ENCODE measurements at regions not wholly inside any gene's neighbourhood (a gene's known extent, or its start where the extent isn't known, plus 50 kb on each side); places are given as distances from the start of the nearest gene placed in this dataset.

DNA sequence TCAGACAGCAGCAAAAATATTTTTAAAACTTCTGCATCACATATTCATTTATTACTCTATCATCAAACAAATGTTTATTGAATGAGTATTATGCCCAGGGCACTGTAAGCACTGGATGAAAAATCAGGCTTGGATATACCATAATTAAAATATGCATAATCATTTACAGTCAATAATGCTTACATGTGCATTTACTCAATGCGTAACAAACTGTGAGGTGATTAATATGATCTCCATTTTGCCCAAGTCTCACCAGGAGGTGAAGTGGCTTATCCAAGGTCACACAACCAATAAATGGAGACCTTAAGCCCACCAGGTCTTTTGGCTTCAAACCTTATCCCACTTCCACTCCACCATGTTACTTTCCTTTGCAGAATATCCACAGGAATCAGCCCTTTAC, 117.3 kb upstream of the SLC24A5 start:
- Histone ChIP-seq H3K27ac (ENCODE audit: low read depth) (no peak overlapping the region), H3K36me3 (ENCODE audit: insufficient read depth) (no peaks in the 10 kb centered on the region), H3K4me1 (ENCODE audit: insufficient read depth) (no peaks in the 10 kb centered on the region), H3K4me3 (ENCODE audit: low read depth, low read length) (no peak overlapping the region)
- no peak for DNase-seq (ENCODE audit: extremely low spot score)
- WGBS = 96% methylated on average over 1 of the region's 1 CpG

DNA sequence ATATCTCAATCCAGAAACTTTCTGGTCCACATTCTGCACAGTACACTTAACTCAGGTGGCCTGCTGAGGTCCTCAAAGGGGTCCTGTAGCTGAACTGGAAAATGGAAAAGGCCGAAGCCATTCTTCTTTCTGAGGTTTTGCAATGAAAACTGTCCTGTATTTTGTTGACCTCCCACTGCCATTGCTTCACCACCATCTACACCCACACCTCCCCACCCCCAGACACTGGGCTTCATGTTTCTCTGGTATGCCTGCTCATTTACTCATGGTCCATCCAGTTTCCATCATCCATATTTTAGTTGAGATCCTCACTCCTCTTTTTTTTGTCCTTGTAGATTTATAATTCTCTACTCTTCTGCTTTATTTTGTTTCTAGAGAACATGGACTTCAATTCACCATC, 115.7 kb upstream of the SLC24A5 start:
- Histone ChIP-seq H3K4me3 (ENCODE audit: low read depth, low read length) (no peak overlapping the region), H3K4me1 (ENCODE audit: insufficient read depth) (no peaks in the 10 kb centered on the region), H3K36me3 (ENCODE audit: insufficient read depth) (no peaks in the 10 kb centered on the region), H3K27ac (ENCODE audit: low read depth) (no peak overlapping the region)
- no peak for DNase-seq (ENCODE audit: extremely low spot score)
- 100% methylated on average over 1 of the region's 1 CpG for WGBS

- peak; percentile 20 for DNase-seq (ENCODE audit: extremely low spot score)
- 73% methylated on average over 7 of the region's 7 CpGs for WGBS
- Histone ChIP-seq H3K36me3 (ENCODE audit: insufficient read depth) (no peaks in the 10 kb centered on the region), H3K27ac (ENCODE audit: low read depth) (no peak overlapping the region), H3K4me1 (ENCODE audit: insufficient read depth) (no peaks in the 10 kb centered on the region), H3K4me3 (ENCODE audit: low read depth, low read length) (no peak overlapping the region)
Measured at GRCh38 chr15:48006031-48006511, 114.7 kb upstream of the SLC24A5 start.

DNA sequence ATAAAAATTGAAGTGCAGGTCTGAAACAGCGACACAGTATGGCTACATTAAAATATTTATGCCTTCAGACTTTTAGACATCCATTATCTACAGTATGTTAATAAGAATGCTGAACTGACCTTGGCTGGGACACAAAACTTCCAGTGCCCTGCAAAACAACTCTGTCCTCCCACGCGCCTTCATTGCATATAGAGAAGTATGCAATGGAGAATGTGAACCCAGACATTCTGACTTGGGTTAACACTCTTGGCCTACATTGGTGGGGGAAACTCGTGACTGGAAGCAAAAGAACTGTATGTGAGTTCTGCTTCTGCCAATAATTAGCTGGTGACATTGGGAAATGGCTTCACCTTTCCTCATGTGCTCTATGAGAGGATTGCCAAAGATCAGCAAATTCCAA, 110.5 kb upstream of the SLC24A5 start:
- DNase-seq (ENCODE audit: extremely low spot score) = no peak
- Histone ChIP-seq H3K4me3 (ENCODE audit: low read depth, low read length) (no peak overlapping the region), H3K27ac (ENCODE audit: low read depth) (no peak overlapping the region), H3K36me3 (ENCODE audit: insufficient read depth) (no peaks in the 10 kb centered on the region), H3K4me1 (ENCODE audit: insufficient read depth) (no peaks in the 10 kb centered on the region)
- WGBS = 81% methylated on average over 4 of the region's 4 CpGs

DNA sequence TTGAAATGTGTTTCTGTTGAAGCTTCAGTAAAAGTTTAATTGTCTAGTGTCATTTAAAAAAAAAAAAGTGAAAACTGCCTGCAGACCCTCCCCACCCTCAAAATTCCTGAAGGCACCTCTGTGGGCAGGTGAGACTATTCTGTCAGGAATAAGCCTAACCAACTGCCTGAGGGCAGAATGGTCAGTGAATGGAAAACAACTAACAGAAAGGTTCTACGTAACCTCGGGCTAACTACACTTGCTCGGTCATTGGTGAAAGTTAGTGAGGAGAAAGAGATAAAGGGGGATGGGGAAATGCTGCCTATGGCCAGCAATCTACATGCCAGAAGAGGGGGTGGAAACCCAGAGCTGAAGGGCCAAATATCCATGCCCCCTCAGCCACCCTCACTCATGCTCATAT, 108.6 kb upstream of the SLC24A5 start:
- DNase-seq (ENCODE audit: extremely low spot score) = no peak
- H3K4me3 ChIP-seq (ENCODE audit: low read depth, low read length) = no peak overlapping the region
- WGBS = 85% methylated on average over 3 of the region's 3 CpGs
- no peaks in the 10 kb centered on the region for H3K4me1 ChIP-seq (ENCODE audit: insufficient read depth)
- no peaks in the 10 kb centered on the region for H3K36me3 ChIP-seq (ENCODE audit: insufficient read depth)
- H3K27ac ChIP-seq (ENCODE audit: low read depth) = no peak overlapping the region

DNA sequence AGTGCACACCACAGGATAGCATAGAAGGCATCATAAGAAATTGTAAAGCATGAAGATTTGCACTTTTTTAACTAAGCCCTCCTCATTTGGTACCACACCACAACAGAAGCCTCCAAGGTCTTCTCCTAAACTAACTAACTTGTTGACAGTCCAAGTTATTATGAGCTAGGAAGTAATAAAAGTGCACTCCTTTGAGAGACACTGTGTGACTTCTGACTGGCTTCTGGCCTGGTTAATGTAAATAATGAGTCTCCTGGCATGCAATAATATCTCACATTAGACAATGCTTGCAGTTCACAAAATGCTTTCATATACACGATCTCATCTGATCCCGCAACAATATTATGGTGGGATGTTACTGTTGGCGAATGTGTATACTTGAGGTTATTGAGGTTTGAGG, 103.9 kb upstream of the SLC24A5 start:
- no peak for DNase-seq (ENCODE audit: extremely low spot score)
- no peak overlapping the region for H3K4me3 ChIP-seq (ENCODE audit: low read depth, low read length)
- 73% methylated on average over 3 of the region's 3 CpGs for WGBS
- H3K36me3 ChIP-seq (ENCODE audit: insufficient read depth) = no peaks in the 10 kb centered on the region
- no peak overlapping the region for H3K27ac ChIP-seq (ENCODE audit: low read depth)
- no peaks in the 10 kb centered on the region for H3K4me1 ChIP-seq (ENCODE audit: insufficient read depth)

DNA sequence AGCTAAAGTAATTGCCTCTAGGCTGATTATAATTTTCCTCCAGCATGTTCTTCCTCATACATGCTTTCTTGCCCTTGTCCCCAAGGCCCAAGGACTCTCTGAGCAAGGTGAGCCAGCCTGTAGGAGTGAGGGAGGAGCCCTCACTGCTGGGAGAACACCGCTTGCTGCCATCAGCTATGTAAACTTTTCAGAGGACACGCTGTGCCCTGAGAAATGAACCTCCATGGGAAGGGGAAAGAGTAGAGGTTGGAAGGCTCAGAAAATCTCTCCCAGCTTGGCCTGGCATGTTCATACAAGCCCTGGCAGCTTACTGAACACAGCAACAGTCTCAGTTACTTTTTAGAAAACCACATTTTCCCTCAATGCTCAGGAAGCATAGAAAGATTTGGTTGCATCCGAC, 103.0 kb upstream of the SLC24A5 start:
- H3K36me3 ChIP-seq (ENCODE audit: insufficient read depth) = no peaks in the 10 kb centered on the region
- 79% methylated on average over 3 of the region's 3 CpGs for WGBS
- no peak for DNase-seq (ENCODE audit: extremely low spot score)
- H3K4me3 ChIP-seq (ENCODE audit: low read depth, low read length) = no peak overlapping the region
- no peaks in the 10 kb centered on the region for H3K4me1 ChIP-seq (ENCODE audit: insufficient read depth)
- no peak overlapping the region for H3K27ac ChIP-seq (ENCODE audit: low read depth)

DNA sequence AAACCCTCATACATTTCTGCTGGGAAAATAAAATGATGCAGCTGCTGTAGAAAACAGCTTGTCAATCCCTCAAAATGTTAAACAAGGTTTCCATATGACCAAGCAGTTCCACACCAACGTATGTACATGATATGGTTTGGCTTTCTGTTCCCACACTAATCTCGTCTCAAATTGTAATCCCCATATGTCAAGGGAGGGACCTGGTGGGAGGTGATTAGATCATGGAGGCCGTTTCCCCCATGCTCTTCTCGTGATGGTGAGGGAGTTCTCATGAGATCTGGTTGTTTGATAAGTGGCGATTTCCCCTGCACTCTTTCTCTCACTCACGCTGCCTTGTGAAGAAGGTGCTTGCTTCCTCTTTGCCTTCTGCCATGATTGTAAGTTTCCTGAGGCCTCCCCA, 100.6 kb upstream of the SLC24A5 start:
- DNase-seq (ENCODE audit: extremely low spot score) = no peak
- no peaks in the 10 kb centered on the region for H3K36me3 ChIP-seq (ENCODE audit: insufficient read depth)
- H3K4me3 ChIP-seq (ENCODE audit: low read depth, low read length) = no peak overlapping the region
- WGBS = 54% methylated on average over 6 of the region's 6 CpGs
- H3K27ac ChIP-seq (ENCODE audit: low read depth) = no peak overlapping the region
- H3K4me1 ChIP-seq (ENCODE audit: insufficient read depth) = no peaks in the 10 kb centered on the region

DNA sequence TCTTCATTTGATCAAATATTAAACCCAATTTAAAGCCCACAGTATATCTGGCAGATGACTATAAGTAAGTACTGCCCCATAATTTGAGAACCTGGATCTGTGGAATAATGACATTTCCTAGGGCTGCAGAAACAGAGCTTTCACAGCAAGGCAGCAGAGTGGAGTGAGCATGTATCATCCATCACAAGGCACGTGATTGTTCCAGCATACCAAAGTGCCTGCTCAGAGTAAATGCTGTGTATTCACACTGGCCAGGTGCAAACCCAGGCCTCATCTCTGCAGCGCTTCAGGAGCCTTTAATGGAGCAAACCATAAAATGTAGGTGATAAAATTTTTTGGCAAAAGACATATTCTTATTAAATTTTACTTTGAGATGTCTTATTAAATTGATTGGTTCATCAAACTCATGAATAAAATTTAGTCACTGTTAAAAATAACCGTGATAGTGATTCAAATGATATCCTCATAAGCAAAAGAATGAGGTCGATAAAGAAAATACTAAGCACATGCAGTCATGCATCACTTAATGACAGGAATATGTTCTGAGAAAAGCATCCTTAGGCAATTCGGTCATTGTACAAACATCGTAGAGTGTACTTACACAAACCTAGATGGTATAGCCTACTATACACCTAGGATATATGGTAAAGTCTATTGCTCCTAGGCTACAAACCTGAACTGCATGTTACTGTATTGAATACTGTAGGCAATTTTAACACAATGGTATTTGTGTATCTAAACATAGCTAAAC, 99.3 kb upstream of the SLC24A5 start:
- no peak overlapping the region for H3K27ac ChIP-seq (ENCODE audit: low read depth)
- WGBS = 84% methylated on average over 6 of the region's 6 CpGs
- H3K4me3 ChIP-seq (ENCODE audit: low read depth, low read length) = no peak overlapping the region
- no peaks in the 10 kb centered on the region for H3K36me3 ChIP-seq (ENCODE audit: insufficient read depth)
- DNase-seq (ENCODE audit: extremely low spot score) = no peak
- no peaks in the 10 kb centered on the region for H3K4me1 ChIP-seq (ENCODE audit: insufficient read depth)

DNA sequence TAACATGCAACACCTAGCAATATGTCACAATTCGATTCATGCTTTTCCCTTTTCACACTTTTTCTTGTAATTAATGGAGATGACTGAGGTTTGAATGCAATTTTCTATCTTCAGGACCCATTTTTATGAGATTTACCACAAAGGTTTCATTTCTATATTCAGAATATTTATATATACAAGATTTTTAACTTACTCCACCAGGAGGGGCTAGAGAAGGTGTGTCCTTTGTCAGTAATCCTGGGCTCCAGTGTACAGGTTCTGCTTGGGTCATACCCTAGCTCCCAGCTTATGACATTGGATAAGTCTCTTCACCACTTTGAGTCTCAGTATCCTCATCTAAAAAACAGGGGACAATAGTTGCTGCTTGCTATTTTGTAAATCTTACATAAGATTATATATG, 95.7 kb upstream of the SLC24A5 start:
- Histone ChIP-seq H3K36me3 (ENCODE audit: insufficient read depth) (no peaks in the 10 kb centered on the region), H3K27ac (ENCODE audit: low read depth) (no peak overlapping the region), H3K4me3 (ENCODE audit: low read depth, low read length) (no peak overlapping the region), H3K4me1 (ENCODE audit: insufficient read depth) (no peaks in the 10 kb centered on the region)
- WGBS = 86% methylated on average over 1 of the region's 1 CpG
- DNase-seq (ENCODE audit: extremely low spot score) = no peak

GRCh38 chr15:48028712-48029111, 92.1 kb upstream of the SLC24A5 start:
- Histone ChIP-seq H3K4me1 (ENCODE audit: insufficient read depth) (no peaks in the 10 kb centered on the region), H3K4me3 (ENCODE audit: low read depth, low read length) (no peak overlapping the region), H3K36me3 (ENCODE audit: insufficient read depth) (no peaks in the 10 kb centered on the region), H3K27ac (ENCODE audit: low read depth) (no peak overlapping the region)
- DNase-seq (ENCODE audit: extremely low spot score) = no peak
- WGBS = 83% methylated on average over 2 of the region's 2 CpGs

DNA sequence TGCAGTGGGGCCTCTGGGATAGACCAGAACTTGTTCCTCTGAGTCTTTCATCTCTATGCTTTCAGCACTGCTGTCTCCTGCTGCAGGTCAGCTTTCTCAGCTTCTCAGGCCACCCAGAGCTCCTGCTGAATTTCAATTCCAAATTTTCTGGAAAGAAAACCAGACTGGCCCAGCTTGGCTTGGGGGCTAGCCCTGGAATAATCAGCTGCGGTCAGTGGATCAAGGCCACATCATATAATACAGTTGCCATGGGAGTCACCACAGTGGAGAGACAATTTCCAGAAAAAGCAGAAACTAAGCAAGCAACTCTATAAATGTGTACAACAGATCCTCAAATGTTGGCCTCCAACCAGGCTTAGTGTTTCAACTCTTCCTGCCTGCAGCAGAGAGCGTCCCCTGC, 91.1 kb upstream of the SLC24A5 start:
- DNase-seq (ENCODE audit: extremely low spot score) = no peak
- no peak overlapping the region for H3K27ac ChIP-seq (ENCODE audit: low read depth)
- H3K36me3 ChIP-seq (ENCODE audit: insufficient read depth) = no peaks in the 10 kb centered on the region
- no peaks in the 10 kb centered on the region for H3K4me1 ChIP-seq (ENCODE audit: insufficient read depth)
- H3K4me3 ChIP-seq (ENCODE audit: low read depth, low read length) = no peak overlapping the region
- WGBS = 76% methylated on average over 2 of the region's 2 CpGs

- no peak for DNase-seq (ENCODE audit: extremely low spot score)
- 80% methylated on average over 1 of the region's 1 CpG for WGBS
- Histone ChIP-seq H3K36me3 (ENCODE audit: insufficient read depth) (no peaks in the 10 kb centered on the region), H3K4me3 (ENCODE audit: low read depth, low read length) (no peak overlapping the region), H3K4me1 (ENCODE audit: insufficient read depth) (no peaks in the 10 kb centered on the region), H3K27ac (ENCODE audit: low read depth) (no peak overlapping the region)
Measured at GRCh38 chr15:48031466-48031865, 89.3 kb upstream of the SLC24A5 start.

DNA sequence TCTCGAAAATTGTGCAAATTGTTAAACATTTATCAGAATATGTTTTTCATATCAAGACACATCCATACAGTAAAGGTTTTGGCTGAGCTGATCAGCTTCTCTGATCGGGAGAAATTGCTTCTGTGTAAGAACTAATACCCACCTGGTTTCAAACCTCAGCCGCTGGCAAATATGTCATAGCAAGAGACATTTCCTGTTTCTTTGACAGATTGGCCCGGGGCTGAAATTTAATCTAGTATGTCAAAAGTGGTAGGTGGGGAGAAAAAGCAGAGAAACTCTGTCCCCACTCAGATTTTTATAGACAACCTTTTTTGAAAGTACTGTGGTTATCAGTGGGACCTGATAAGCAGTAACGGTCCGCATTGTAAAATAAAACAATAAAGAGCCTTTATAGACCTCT, 88.8 kb upstream of the SLC24A5 start:
- no peak overlapping the region for H3K4me3 ChIP-seq (ENCODE audit: low read depth, low read length)
- DNase-seq (ENCODE audit: extremely low spot score) = no peak
- WGBS = 45% methylated on average over 6 of the region's 6 CpGs

DNA sequence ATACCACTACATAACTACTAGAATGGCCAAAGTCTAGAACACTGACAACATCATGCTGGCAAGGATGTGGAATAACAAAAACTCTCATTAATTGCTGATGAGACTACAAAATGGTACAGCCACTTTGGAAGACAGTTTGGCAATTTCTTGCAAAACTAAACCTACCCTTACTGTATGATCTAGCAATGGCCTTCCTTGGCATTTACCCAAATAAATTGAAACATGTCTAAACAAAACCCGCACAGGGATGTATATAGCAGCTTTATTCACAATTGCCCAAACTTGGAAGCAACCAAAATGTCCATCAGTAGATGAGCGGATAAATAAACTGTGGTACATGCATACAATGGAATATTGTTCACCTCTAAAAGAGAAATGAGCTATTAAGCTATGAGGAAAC, 87.9 kb upstream of the SLC24A5 start:
- no peak overlapping the region for H3K4me3 ChIP-seq (ENCODE audit: low read depth, low read length)
- 85% methylated on average over 2 of the region's 2 CpGs for WGBS
- no peak overlapping the region for H3K27ac ChIP-seq (ENCODE audit: low read depth)
- no peaks in the 10 kb centered on the region for H3K36me3 ChIP-seq (ENCODE audit: insufficient read depth)
- H3K4me1 ChIP-seq (ENCODE audit: insufficient read depth) = no peaks in the 10 kb centered on the region
- DNase-seq (ENCODE audit: extremely low spot score) = no peak

More for the DNA sequence above, 88.8 kb upstream of the SLC24A5 start:
- H3K4me1 ChIP-seq (ENCODE audit: insufficient read depth) = no peaks in the 10 kb centered on the region
- H3K27ac ChIP-seq (ENCODE audit: low read depth) = no peak overlapping the region
- H3K36me3 ChIP-seq (ENCODE audit: insufficient read depth) = no peaks in the 10 kb centered on the region

All from urinary bladder (tissue), 3 donors.